Psoas muscle (tissue), 7 donors: ENCODE measurements at regions not wholly inside any gene's neighbourhood (a gene's known extent, or its start where the extent isn't known, plus 50 kb on each side); places are given as distances from the start of the nearest gene placed in this dataset.
"Not testable (repeated sequence)": the region's sequence is repeated elsewhere in the genome, so short reads cannot be mapped to it uniquely, and the experiment has no call there.

Source experiments
- ATAC-seq, 4 donors: fragments of 200-7000 bp; cut with Tn5 transposase; one replicate each; pipeline ENCODE4 v1.9.1; 2020; ENCODE audit warnings: moderate library complexity in 3 of 4, mild to moderate bottlenecking in 2 of 4
- DNase-seq, 2 donors: peaks; one replicate each; pipeline ENCODE4 v3.0.0-alpha.2; 2020
- H3K27ac ChIP-seq: fragments of 200-600 bp; one replicate; pipeline ENCODE4 v1.8.0; 2022
- H3K27me3 ChIP-seq, 3 donors: fragments of 200-600 bp in 1 of 3; one replicate each; pipeline versions ENCODE4 v1.6.1 to v1.8.0; 2013 to 2022; ENCODE audit warnings: low read length in 2 of 3, mild to moderate bottlenecking in 2 of 3, moderate library complexity in 1 of 3; ENCODE audit not compliant: insufficient read depth in 3 of 3
- H3K36me3 ChIP-seq, 2 donors: fragments of 200-600 bp in 1 of 2; one replicate each; pipeline versions ENCODE4 v1.6.1 to v1.8.0; 2013 to 2022; ENCODE audit warnings: low read depth in 1 of 2, mild to moderate bottlenecking in 1 of 2, moderate library complexity in 1 of 2; ENCODE audit not compliant: insufficient read depth in 1 of 2
- H3K4me1 ChIP-seq: fragments of 200-600 bp; one replicate; pipeline ENCODE4 v1.8.0; 2022
- H3K4me3 ChIP-seq: fragments of 200-600 bp; one replicate; pipeline ENCODE4 v1.8.0; 2022; ENCODE audit warnings: mild to moderate bottlenecking
- H3K9me3 ChIP-seq: fragments of 200-600 bp; one replicate; pipeline ENCODE4 v1.8.0; 2022
- CTCF ChIP-seq: fragments of 200-600 bp; IDR thresholded peaks from one replicate; pipeline ENCODE4 v1.8.0; 2022; ENCODE audit warnings: antibody characterized with exemption
- WGBS, 3 donors: extraction: QIAGEN DNeasy Blood & Tissue Kit; methylation state at CpG; one replicate each; pipeline versions ENCODE4 v1.1.6 to v1.1.7; 2013; 5-methylcytosine and 5-hydroxymethylcytosine counted together
- intact Hi-C, 2 donors: fragments of 100-400 bp; cut with DNase I; formaldehyde crosslinking; loops; one replicate each; pipeline versions ENCODE4 v1.11.0 to v1.14.2; 2022
- donor health status: healthy with polysubstance abuse.
- donor health status: DM: no; HTN: no; CAD: no; lungs with moderate emphysema.
- donor health status: Bipolar disorder and iron deficiency.
- donor health status: healthy.
- donor health status: DM: yes; HTN: yes; CAD: no.
- donor health status: DM: no; HTN: no; CAD: no.
- donor health status: DM: yes; HTN: yes; CAD: no.

- no peak overlapping the region for H3K4me3 ChIP-seq
- no peaks in the 10 kb centered on the region for H3K4me1 ChIP-seq
- H3K27me3 ChIP-seq = no peaks in the 10 kb centered on the region
- TF ChIP-seq CTCF = no peak
- ATAC-seq (no peak), DNase-seq (no peak)
- no peak overlapping the region for H3K27ac ChIP-seq
- H3K36me3 ChIP-seq = no peaks in the 10 kb centered on the region
- H3K9me3 ChIP-seq = no peaks in the 10 kb centered on the region
- intact Hi-C loops = no loop called here
- 87 to 90% (median 90%) methylated on average over 4 of the region's 4 CpGs for WGBS, 3 donors
These were observed 280.6 kb upstream of the PIK3R1 start for GRCh38 chr5:67934976-67935375.

- Histone ChIP-seq H3K27me3 (no peaks in the 10 kb centered on the region), H3K9me3 (no peaks in the 10 kb centered on the region), H3K4me3 (no peak overlapping the region), H3K27ac (no peak overlapping the region), H3K4me1 (no peaks in the 10 kb centered on the region), H3K36me3 (no peaks in the 10 kb centered on the region)
- 66 to 79% (median 71%) methylated on average over 5 of the region's 5 CpGs for WGBS, 3 donors
- no peak for TF ChIP-seq CTCF
- DNase-seq (no peak), ATAC-seq (no peak)
- intact Hi-C loops = no loop called here
These were observed 290.0 kb upstream of the PIK3R1 start for GRCh38 chr5:67925511-67925910.

GRCh38 chr5:67921004-67921601, 294.5 kb upstream of the PIK3R1 start:
- intact Hi-C loops = no loop called here
- no peaks in the 10 kb centered on the region for H3K36me3 ChIP-seq
- no peak overlapping the region for H3K27ac ChIP-seq
- no peaks in the 10 kb centered on the region for H3K4me1 ChIP-seq
- peaks cover 13% of the 10 kb centered on the region for H3K9me3 ChIP-seq
- WGBS, 3 donors = 86 to 94% (median 90%) methylated on average over 8 of the region's 8 CpGs
- H3K4me3 ChIP-seq = no peak overlapping the region
- no peak for TF ChIP-seq CTCF
- no peaks in the 10 kb centered on the region for H3K27me3 ChIP-seq
- DNase-seq (no peak), ATAC-seq (no peak)

- peaks cover 13% of the 10 kb centered on the region for H3K9me3 ChIP-seq
- H3K27ac ChIP-seq, intact Hi-C loops, DNase-seq, H3K4me3 ChIP-seq, H3K4me1 ChIP-seq, ATAC-seq, H3K36me3 ChIP-seq, H3K27me3 ChIP-seq: not testable (repeated sequence)
These were observed 296.0 kb upstream of the PIK3R1 start for GRCh38 chr5:67919532-67919931.

GRCh38 chr5:67917561-67917960, 298.0 kb upstream of the PIK3R1 start:
- intact Hi-C loops = no loop called here
- WGBS, 3 donors = 80 to 84% (median 82%) methylated on average over 4 of the region's 4 CpGs
- Histone ChIP-seq H3K9me3 (peaks cover 13% of the 10 kb centered on the region), H3K4me1 (peaks cover 6% of the 10 kb centered on the region), H3K36me3 (no peaks in the 10 kb centered on the region), H3K27ac (no peak overlapping the region), H3K27me3 (no peaks in the 10 kb centered on the region), H3K4me3 (no peak overlapping the region)
- DNase-seq (no peak), ATAC-seq (no peak)
- TF ChIP-seq CTCF = no peak
